GM21447 (cell line): ENCODE measurements at regions not wholly inside any gene's neighbourhood (a gene's known extent, or its start where the extent isn't known, plus 50 kb on each side); places are given as distances from the start of the nearest gene placed in this dataset.
"Not testable (repeated sequence)": the region's sequence is repeated elsewhere in the genome, so short reads cannot be mapped to it uniquely, and the experiment has no call there.

Experiments
- ATAC-seq: cut with Tn5 transposase; IDR thresholded peaks from one replicate; pipeline ENCODE4 v1.9.1; 2021; ENCODE audit not compliant: unreplicated experiment

- no peak for ATAC-seq
These were observed 1497.0 kb downstream of the PCDH9 start for GRCh38 chr13:65733110-65733509.

GRCh38 chr13:65727070-65727469 lies 1503.1 kb downstream of the PCDH9 start:
- no peak for ATAC-seq

GRCh38 chr13:65725006-65725405 lies 1505.1 kb downstream of the PCDH9 start:
- ATAC-seq, result no peak

GRCh38 chr13:65724226-65724625 lies 1505.9 kb downstream of the PCDH9 start:
- ATAC-seq, result no peak

- ATAC-seq, result no peak
These were observed 1507.6 kb downstream of the PCDH9 start for GRCh38 chr13:65722506-65722905.

GRCh38 chr13:65719831-65720230 lies 1510.3 kb downstream of the PCDH9 start:
- ATAC-seq, result no peak

- no peak for ATAC-seq
These were observed 1519.6 kb downstream of the PCDH9 start for GRCh38 chr13:65710514-65710913.

GRCh38 chr13:65697843-65698242 lies 1532.3 kb downstream of the PCDH9 start:
- ATAC-seq, result no peak

- ATAC-seq, result no peak
These were observed 1550.9 kb downstream of the PCDH9 start for GRCh38 chr13:65679240-65679639.

GRCh38 chr13:65677906-65678305 lies 1552.2 kb downstream of the PCDH9 start:
- ATAC-seq, result no peak

GRCh38 chr13:65675383-65675782 lies 1554.8 kb downstream of the PCDH9 start:
- not testable (repeated sequence) for ATAC-seq

- no peak for ATAC-seq
These were observed 1560.0 kb downstream of the PCDH9 start for GRCh38 chr13:65670014-65670625.

- no peak for ATAC-seq
These were observed 1569.4 kb downstream of the PCDH9 start for GRCh38 chr13:65660731-65661130.

- no peak for ATAC-seq
These were observed 1573.3 kb downstream of the PCDH9 start for GRCh38 chr13:65656740-65657329.

GRCh38 chr13:65653613-65654012 lies 1576.5 kb downstream of the PCDH9 start:
- ATAC-seq, result no peak

GRCh38 chr13:65650321-65650720 lies 1579.8 kb downstream of the PCDH9 start:
- no peak for ATAC-seq

- no peak for ATAC-seq
These were observed 1587.1 kb downstream of the PCDH9 start for GRCh38 chr13:65642996-65643395.

- no peak for ATAC-seq
These were observed 1587.8 kb downstream of the PCDH9 start for GRCh38 chr13:65642301-65642700.

- ATAC-seq, result no peak
These were observed 1591.5 kb downstream of the PCDH9 start for GRCh38 chr13:65638572-65639168.

- ATAC-seq, result no peak
These were observed 1596.3 kb downstream of the PCDH9 start for GRCh38 chr13:65633806-65634205.

GRCh38 chr13:65631078-65631477 lies 1599.1 kb downstream of the PCDH9 start:
- no peak for ATAC-seq

- ATAC-seq, result no peak
These were observed 1600.2 kb downstream of the PCDH9 start for GRCh38 chr13:65629926-65630325.

- no peak for ATAC-seq
These were observed 1607.0 kb downstream of the PCDH9 start for GRCh38 chr13:65623148-65623547.
